Activated naive CD8-positive, alpha-beta T cell treated with anti-CD3 and anti-CD28 coated beads, Interleukin-2, amount 10 ng/mL, durations not matched to agents 7 days and 5 days (primary cell): ENCODE measurements at regions not wholly inside any gene's neighbourhood (a gene's known extent, or its start where the extent isn't known, plus 50 kb on each side); places are given as distances from the start of the nearest gene placed in this dataset.
"Not testable (repeated sequence)": the region's sequence is repeated elsewhere in the genome, so short reads cannot be mapped to it uniquely, and the experiment has no call there.

Experiments
- ATAC-seq: fragments of 150-1000 bp; cut with Tn5 transposase; one replicate; pipeline ENCODE4 v1.10.0; 2021; ENCODE audit warnings: low read depth, moderate library complexity
- POLR2A ChIA-PET: fragments of 350-600 bp; sonication (Branson Sonifier 250); formaldehyde crosslinking; loops from one replicate; lab custom pipeline; 2021; ENCODE audit warnings: antibody characterized with exemption; lab: Charles Lee
- DNase-seq: peaks from one replicate; pipeline ENCODE4 v3.0.0; 2021
- H3K27ac Mint-ChIP-seq: one replicate; pipeline ENCODE4 v1.8.0; 2022; ENCODE audit warnings: mild to moderate bottlenecking, mixed read lengths
- H3K27me3 Mint-ChIP-seq: one replicate; pipeline ENCODE4 v1.8.0; 2022; ENCODE audit warnings: mild to moderate bottlenecking, moderate library complexity, mixed read lengths
- H3K36me3 Mint-ChIP-seq: one replicate; pipeline ENCODE4 v1.8.0; 2021; ENCODE audit warnings: mild to moderate bottlenecking, mixed read lengths
- H3K4me1 Mint-ChIP-seq: one replicate; pipeline ENCODE4 v1.8.0; 2021; ENCODE audit warnings: mixed read lengths
- H3K4me3 Mint-ChIP-seq: one replicate; pipeline ENCODE4 v1.8.0; 2022; ENCODE audit warnings: mild to moderate bottlenecking, moderate library complexity, mixed read lengths
- H3K9me3 Mint-ChIP-seq: one replicate; pipeline ENCODE4 v1.8.0; 2021; ENCODE audit warnings: mixed read lengths

DNA sequence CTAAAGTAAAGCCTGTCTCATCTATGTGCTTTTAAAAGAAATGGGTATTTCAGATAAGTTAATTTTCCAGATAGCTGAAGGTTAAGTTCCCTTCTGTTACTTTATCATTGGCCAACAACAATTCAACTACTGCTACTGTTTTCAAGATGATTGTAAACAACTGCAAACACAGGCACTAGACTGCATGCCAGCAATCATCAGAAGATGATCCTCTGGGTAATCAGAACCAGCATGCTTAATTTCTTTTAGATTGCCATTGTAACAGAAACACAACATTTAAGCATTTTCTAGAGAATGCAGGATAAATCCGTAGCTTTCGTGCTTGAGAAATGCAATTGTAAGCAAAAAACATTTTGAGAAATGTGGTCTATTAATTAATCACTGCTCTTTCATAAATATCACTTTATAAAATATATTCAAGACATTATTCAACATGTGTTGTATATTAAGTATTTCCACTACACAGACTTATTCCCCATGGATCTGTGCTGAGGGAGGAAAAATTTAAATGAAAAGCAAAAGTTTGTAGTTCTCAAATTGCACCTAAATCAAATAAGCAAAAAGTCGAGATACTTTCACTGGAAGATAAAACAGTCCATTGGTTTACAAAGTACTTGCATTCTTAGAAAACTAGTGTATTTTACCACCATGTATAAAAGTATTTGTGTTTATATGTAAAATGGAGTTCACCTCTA is 133.7 kb downstream of the ATL2 start:
- no peaks in the 10 kb centered on the region for H3K4me1 Mint-ChIP-seq
- no peak overlapping the region for H3K27ac Mint-ChIP-seq
- POLR2A ChIA-PET, result no interaction called here
- no peak for ATAC-seq
- DNase-seq, result no peak
- H3K27me3 Mint-ChIP-seq, result peaks cover 14% of the 10 kb centered on the region
- H3K36me3 Mint-ChIP-seq, result no peaks in the 10 kb centered on the region
- H3K9me3 Mint-ChIP-seq, result no peaks in the 10 kb centered on the region
- no peak overlapping the region for H3K4me3 Mint-ChIP-seq

DNA sequence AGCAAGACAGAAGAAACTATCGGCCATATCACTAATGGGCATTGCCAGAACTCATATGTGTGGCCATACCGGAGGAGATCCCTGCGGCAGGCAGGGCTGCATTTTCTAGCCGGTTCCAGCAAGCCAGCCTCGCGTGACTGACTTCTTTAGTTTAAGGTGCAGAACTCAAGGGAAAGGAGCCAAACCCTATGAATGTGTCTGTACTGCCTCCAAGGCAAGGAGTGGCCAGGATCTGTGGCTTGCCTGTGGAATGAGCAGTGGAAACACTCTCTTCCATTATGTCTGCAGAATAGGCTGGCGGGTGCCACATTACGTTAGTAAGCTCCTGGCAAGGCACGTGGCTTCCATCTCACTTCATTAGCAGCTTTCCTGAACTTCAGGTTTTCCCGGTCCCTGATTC is 137.6 kb downstream of the ATL2 start:
- ATAC-seq (no peak), DNase-seq (no peak)
- peaks cover 4% of the 10 kb centered on the region for H3K9me3 Mint-ChIP-seq
- POLR2A ChIA-PET, result no interaction called here
- H3K27me3 Mint-ChIP-seq, result peaks cover 25% of the 10 kb centered on the region
- H3K27ac Mint-ChIP-seq, result no peak overlapping the region
- no peaks in the 10 kb centered on the region for H3K36me3 Mint-ChIP-seq
- H3K4me1 Mint-ChIP-seq, result no peaks in the 10 kb centered on the region
- no peak overlapping the region for H3K4me3 Mint-ChIP-seq

DNA sequence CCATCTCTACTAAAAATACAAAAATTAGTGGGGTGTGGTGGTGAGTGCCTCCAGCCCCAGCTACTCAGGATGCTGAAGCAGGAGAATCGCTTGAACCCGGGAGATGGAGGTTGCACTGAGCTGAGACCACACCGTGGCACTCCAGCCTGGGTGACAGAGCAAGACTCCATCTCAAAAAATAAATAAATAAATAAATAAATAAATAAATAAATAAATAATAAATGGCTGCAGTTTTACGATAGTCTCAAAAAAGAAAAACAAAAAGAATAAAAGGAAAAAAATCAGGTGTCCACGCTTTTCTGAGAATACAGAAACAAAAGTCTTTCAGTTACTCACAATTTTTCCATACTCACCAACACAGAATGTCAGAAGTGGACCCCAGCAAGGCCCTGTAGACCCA is 138.4 kb downstream of the ATL2 start:
- H3K9me3 Mint-ChIP-seq, H3K36me3 Mint-ChIP-seq, H3K27ac Mint-ChIP-seq, H3K4me3 Mint-ChIP-seq, POLR2A ChIA-PET, DNase-seq, ATAC-seq, H3K4me1 Mint-ChIP-seq: not testable (repeated sequence)
- H3K27me3 Mint-ChIP-seq, result peaks cover 30% of the 10 kb centered on the region

DNA sequence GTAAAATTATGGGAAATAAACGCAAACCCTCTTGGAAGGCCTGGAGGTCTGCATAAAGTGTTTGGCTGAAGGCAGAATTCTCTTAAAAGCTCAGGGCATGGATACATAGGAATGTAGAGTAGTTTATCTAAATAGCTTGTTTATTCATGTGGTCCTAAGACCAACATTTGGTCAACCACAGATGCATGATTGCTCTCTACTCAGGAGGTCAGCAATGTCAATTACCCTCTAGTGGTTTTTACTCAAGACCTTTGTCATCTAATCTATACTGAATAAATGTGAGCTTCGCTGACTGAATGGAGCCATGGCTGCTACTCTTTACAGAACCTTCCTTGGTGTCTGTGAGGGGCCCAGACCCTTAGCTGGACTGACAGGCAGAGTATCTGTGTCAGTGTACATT is 139.8 kb downstream of the ATL2 start:
- Mint-ChIP-seq H3K9me3 (peaks cover 4% of the 10 kb centered on the region), H3K4me1 (no peaks in the 10 kb centered on the region), H3K36me3 (no peaks in the 10 kb centered on the region), H3K27me3 (peaks cover 36% of the 10 kb centered on the region), H3K4me3 (no peak overlapping the region), H3K27ac (no peak overlapping the region)
- no peak for ATAC-seq
- DNase-seq, result no peak
- POLR2A ChIA-PET, result no interaction called here

DNA sequence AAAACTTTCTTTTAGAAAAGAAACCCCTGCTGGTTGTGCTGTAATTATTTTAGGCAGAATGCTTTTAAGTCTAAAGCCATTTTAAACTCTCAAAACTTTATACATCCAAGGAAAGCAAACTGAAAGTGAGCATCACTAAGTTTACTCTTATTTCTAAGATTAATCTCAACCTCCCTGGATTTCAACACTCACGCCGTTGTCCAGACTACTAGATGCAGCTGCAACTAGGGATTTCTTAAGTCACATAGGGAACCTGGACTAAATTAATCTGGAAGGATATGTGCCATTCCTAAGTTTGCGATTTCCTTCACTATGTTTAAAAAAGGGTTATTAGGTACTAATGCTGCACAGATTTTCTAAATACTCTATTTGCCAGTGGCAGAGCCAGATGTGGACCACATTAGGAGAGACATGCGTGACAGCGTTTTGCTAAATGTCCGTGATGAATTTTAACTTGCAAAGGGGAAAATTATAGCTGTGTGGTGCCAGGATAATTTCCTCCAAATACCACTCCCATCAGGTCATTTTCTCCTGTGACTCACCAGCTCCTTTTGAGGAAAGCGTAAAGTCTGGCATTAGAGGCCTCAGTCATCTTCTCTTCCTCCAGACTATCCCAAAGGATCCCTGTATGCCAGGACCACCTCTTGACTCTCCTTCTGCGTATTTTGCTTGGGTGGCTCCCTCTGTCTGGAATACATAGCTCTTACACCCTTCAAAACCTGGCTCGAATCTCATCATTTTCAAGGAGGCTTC is 143.7 kb downstream of the ATL2 start:
- POLR2A ChIA-PET, result no interaction called here
- Mint-ChIP-seq H3K27me3 (peaks cover 45% of the 10 kb centered on the region), H3K9me3 (peaks cover 4% of the 10 kb centered on the region), H3K27ac (no peak overlapping the region), H3K4me1 (no peaks in the 10 kb centered on the region), H3K4me3 (no peak overlapping the region), H3K36me3 (no peaks in the 10 kb centered on the region)
- DNase-seq (no peak), ATAC-seq (no peak)

DNA sequence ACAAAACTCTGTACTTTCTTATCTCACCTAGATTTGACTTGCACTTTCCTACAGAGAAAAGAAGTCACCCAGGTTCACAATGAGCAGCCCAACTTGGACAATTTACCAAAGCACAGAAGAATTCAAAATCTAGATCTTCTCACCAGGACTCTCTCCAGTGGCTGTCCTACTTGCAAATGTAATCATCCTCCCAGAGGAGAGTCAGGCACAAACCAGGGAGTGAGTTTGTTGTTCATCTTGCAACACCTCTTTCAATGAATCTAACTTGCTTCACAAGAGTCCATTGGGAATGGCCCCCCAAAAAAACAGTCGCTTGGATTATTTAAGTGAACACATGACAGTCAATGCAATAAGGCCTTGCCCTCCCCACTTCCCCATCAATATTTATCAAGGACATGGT is 144.6 kb downstream of the ATL2 start:
- Mint-ChIP-seq H3K4me1 (no peaks in the 10 kb centered on the region), H3K9me3 (peaks cover 4% of the 10 kb centered on the region), H3K27ac (no peak overlapping the region), H3K36me3 (no peaks in the 10 kb centered on the region), H3K4me3 (no peak overlapping the region), H3K27me3 (peaks cover 47% of the 10 kb centered on the region)
- ATAC-seq, result no peak
- POLR2A ChIA-PET, result no interaction called here
- DNase-seq, result no peak

DNA sequence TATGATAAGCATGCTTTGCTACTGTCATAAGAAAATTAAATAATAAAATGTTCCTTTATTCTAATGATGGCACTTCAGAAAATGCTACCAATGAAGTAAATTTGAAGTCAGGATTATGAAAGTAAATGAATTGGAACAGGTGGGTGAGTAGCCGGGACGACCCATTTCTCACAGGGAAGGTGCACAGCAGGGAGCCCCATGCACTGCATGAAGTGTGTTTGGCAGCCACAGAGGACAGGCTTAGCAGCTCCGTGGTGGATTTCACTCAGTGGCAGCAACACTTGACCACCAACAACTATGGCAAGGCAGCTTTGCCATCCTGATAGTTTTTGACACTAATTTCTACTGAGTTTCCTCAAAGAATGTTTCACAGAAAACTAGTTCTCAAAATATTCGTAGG is 146.3 kb downstream of the ATL2 start:
- no peak overlapping the region for H3K4me3 Mint-ChIP-seq
- H3K4me1 Mint-ChIP-seq, result no peaks in the 10 kb centered on the region
- H3K27ac Mint-ChIP-seq, result no peak overlapping the region
- H3K36me3 Mint-ChIP-seq, result no peaks in the 10 kb centered on the region
- POLR2A ChIA-PET, result no interaction called here
- H3K9me3 Mint-ChIP-seq, result peaks cover 4% of the 10 kb centered on the region
- no peak for DNase-seq
- peaks cover 57% of the 10 kb centered on the region for H3K27me3 Mint-ChIP-seq
- ATAC-seq, result no peak

DNA sequence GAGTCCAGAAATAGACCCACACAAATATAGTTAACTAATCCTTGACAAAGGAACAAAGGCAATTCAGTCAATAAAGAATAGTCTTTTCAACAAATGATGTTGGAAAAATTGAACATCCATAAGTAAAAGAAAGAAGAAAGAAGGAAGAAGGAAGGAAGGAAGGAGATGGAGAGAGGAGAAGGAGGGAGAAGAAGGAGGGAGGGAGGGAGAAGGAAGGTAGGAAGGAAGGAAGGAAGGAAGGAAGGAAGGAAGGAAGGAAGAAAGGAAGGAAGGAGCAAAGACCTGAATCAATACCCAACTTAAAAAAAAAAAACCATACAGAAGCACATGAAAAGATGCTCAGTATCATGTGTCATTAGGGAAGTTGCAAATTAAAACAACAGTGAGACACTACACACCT is 148.3 kb downstream of the ATL2 start:
- DNase-seq, result no peak
- peaks cover 72% of the 10 kb centered on the region for H3K27me3 Mint-ChIP-seq
- no peak overlapping the region for H3K27ac Mint-ChIP-seq
- POLR2A ChIA-PET, result no interaction called here
- H3K4me1 Mint-ChIP-seq, result no peaks in the 10 kb centered on the region
- no peaks in the 10 kb centered on the region for H3K9me3 Mint-ChIP-seq
- H3K4me3 Mint-ChIP-seq, result no peak overlapping the region
- no peaks in the 10 kb centered on the region for H3K36me3 Mint-ChIP-seq
- ATAC-seq, result no peak

DNA sequence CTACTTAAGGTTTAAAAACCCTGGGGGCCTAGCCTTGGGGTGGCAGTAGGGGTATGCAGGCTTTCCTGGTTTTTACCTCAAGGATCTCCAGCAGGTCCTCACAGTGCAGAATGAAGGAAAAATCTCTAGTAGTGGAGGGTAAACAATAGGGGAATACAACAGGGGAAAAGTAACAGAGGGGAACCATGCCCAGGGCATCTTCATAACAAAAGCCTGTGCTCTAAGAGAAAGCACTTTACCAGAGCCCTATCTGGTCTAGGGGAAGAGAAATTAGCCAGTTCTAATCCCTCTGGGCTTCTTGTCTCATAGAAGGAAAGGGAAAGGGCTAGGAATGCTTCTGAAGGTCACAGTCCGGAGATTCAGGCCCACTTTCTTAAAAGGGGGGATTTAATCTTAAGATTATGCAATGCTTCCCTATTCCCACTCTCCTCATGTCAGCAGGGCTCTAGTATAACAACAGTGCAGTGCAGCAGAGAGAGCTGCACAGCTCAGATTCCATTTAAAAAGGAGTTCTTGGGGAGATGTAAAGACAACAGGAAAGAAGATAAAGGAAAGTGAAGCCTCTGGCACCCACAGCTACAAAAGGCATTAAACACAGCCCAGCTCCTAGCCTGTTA is 149.0 kb upstream of the CYP1B1 start:
- Mint-ChIP-seq H3K36me3 (no peaks in the 10 kb centered on the region), H3K27me3 (peaks cover 58% of the 10 kb centered on the region), H3K27ac (no peak overlapping the region), H3K4me1 (no peaks in the 10 kb centered on the region), H3K9me3 (peaks cover 4% of the 10 kb centered on the region), H3K4me3 (no peak overlapping the region)
- POLR2A ChIA-PET, result no interaction called here
- no peak for ATAC-seq
- no peak for DNase-seq

DNA sequence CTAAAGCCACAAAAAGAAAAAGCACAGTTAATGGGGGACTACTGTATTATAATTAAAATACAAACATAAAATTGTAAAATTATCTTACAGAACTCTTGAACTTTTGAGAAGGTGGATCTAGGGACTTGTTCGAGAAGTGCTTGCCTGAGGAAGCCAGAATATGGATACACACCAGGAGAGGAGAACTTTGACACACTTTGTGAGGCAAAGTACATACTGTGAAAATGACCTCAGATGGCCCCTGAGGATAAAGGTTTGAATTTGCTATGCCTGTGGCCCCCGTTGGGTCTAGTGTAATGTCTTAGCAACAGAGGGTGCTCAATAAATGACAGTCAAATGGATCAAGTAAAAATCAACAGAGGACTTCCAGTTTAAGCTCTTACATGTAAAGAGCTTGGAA is 148.2 kb upstream of the CYP1B1 start:
- H3K36me3 Mint-ChIP-seq, result no peaks in the 10 kb centered on the region
- no peak for ATAC-seq
- no peak overlapping the region for H3K4me3 Mint-ChIP-seq
- POLR2A ChIA-PET, result no interaction called here
- peaks cover 53% of the 10 kb centered on the region for H3K27me3 Mint-ChIP-seq
- H3K27ac Mint-ChIP-seq, result no peak overlapping the region
- H3K4me1 Mint-ChIP-seq, result no peaks in the 10 kb centered on the region
- H3K9me3 Mint-ChIP-seq, result peaks cover 4% of the 10 kb centered on the region
- no peak for DNase-seq

DNA sequence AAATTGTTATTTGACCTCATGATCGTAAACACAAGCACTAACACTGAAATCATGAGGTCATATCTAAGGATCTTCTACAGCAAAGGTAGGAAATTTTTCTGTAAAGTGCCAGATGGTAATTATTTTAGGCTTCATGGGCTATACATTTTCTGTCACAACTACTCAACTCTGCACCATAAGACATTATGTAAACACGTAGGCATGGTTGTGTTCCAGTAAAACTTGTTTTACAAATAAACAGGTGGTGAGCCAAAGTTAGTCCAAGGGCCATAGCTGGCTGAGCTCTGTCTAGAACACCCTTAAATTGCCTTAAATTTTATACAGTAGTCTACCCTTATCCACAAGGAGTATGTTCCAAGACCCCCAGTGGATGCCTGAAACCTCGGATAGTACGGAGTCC is 147.3 kb upstream of the CYP1B1 start:
- Mint-ChIP-seq H3K36me3 (no peaks in the 10 kb centered on the region), H3K27me3 (peaks cover 49% of the 10 kb centered on the region), H3K4me3 (no peak overlapping the region), H3K4me1 (no peaks in the 10 kb centered on the region), H3K27ac (no peak overlapping the region), H3K9me3 (peaks cover 4% of the 10 kb centered on the region)
- DNase-seq, result no peak
- ATAC-seq, result no peak
- POLR2A ChIA-PET, result no interaction called here

DNA sequence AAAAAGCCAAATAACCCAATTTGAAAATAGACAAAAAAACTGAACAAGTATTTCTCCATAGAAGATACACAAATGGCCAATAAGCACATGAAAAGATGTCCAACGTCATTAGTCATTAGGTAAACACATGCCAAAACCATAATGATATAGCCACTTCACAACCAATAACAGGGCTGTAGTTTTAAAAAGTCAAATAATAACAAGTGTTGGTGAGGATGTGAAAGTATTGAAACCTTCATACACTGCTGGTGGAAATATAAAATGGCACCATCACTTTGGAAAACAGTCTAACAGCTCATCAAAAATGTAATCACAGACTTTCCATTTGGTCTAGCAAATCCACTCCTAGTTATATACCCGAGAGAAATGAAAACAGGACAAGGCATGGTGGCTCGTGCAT is 144.2 kb upstream of the CYP1B1 start:
- DNase-seq (no peak), ATAC-seq (no peak)
- Mint-ChIP-seq H3K36me3 (peaks cover 2% of the 10 kb centered on the region), H3K9me3 (peaks cover 6% of the 10 kb centered on the region), H3K4me1 (peaks cover 6% of the 10 kb centered on the region), H3K4me3 (no peak overlapping the region), H3K27me3 (peaks cover 25% of the 10 kb centered on the region), H3K27ac (no peak overlapping the region)
- POLR2A ChIA-PET, result no interaction called here

DNA sequence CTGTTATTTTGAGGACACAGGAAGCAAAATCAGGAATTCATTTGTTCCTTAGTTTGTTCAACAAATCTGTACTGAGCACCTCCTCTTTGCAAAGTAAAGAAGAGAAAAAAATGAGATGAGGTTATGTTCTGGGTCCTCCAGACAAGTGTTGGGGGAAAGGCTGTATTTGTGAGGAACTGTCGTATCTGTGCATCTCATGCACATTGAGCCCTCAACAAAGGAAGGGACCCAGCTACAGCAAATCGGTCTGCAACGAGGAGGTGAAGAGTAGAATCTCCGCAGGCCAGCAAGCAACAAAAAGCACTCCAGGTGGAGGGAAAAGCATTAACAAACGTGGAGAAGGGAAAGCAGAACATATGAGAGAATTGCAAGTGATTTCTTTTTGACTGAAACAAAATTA is 143.0 kb upstream of the CYP1B1 start:
- Mint-ChIP-seq H3K27me3 (peaks cover 13% of the 10 kb centered on the region), H3K4me1 (peaks cover 10% of the 10 kb centered on the region), H3K9me3 (peaks cover 6% of the 10 kb centered on the region), H3K36me3 (peaks cover 2% of the 10 kb centered on the region), H3K4me3 (no peak overlapping the region), H3K27ac (no peak overlapping the region)
- no peak for ATAC-seq
- no peak for DNase-seq
- POLR2A ChIA-PET, result no interaction called here

DNA sequence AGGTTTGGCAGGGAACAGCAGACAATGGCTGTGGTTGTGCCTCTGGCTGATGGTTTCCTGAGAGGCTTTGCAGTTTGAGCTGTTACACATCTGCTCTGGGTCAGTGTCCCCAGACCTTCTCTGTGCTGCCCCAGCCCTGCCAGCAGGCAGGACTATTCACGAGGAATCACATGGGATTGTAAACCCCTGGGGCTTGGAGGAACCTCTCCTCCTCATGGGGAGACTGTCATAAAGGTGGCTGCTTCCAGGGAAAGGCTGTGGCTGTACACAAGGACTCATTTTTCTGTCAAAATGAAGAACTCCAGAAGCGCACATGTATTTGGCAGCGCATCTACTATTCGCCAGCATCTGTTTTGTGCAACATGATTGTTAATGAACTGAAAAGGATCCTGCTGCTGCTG is 142.6 kb upstream of the CYP1B1 start:
- H3K27ac Mint-ChIP-seq, result no peak overlapping the region
- POLR2A ChIA-PET, result no interaction called here
- DNase-seq, result no peak
- no peak for ATAC-seq
- peaks cover 11% of the 10 kb centered on the region for H3K27me3 Mint-ChIP-seq
- peaks cover 6% of the 10 kb centered on the region for H3K9me3 Mint-ChIP-seq
- H3K4me1 Mint-ChIP-seq, result peaks cover 14% of the 10 kb centered on the region
- no peak overlapping the region for H3K4me3 Mint-ChIP-seq
- peaks cover 2% of the 10 kb centered on the region for H3K36me3 Mint-ChIP-seq
